GM12872 (cell line): ENCODE measurements at regions not wholly inside any gene's neighbourhood (a gene's known extent, or its start where the extent isn't known, plus 50 kb on each side); places are given as distances from the start of the nearest gene placed in this dataset.

Source experiments
- CTCF ChIP-seq: IDR thresholded peaks from 3 replicates; pipeline ENCODE4 v1.5.1; 2011; ENCODE audit warnings: low read depth, mild to moderate bottlenecking, low read length, moderate library complexity; ENCODE audit not compliant: insufficient read depth

- TF ChIP-seq CTCF, result no peak
Measured at GRCh38 chr13:85298387-85298924, 500.8 kb downstream of the SLITRK6 start.

GRCh38 chr13:85288698-85289097 is 510.5 kb downstream of the SLITRK6 start:
- TF ChIP-seq CTCF, result no peak

- no peak for TF ChIP-seq CTCF
Measured at GRCh38 chr13:85287528-85287927, 511.7 kb downstream of the SLITRK6 start.

DNA sequence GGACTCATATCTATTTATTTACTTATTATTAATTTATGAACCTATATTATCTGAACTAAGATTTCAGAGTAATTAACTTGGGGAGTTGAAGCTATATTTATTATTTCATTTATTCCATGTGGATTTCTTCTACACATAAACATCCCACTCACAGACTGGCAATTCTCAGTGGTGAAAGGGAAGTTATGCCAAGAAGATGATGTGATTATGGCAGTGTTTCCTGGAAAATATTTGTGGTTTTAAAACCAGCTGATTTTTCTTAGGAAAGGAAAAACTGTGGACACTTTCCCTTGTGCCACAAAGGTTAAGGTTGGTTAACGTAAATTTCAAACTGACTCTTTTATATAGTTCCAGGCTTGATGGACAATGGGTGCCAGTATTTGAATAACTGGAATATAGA is 513.1 kb downstream of the SLITRK6 start:
- no peak for TF ChIP-seq CTCF

- no peak for TF ChIP-seq CTCF
Measured at GRCh38 chr13:85284349-85284748, 514.9 kb downstream of the SLITRK6 start.

DNA sequence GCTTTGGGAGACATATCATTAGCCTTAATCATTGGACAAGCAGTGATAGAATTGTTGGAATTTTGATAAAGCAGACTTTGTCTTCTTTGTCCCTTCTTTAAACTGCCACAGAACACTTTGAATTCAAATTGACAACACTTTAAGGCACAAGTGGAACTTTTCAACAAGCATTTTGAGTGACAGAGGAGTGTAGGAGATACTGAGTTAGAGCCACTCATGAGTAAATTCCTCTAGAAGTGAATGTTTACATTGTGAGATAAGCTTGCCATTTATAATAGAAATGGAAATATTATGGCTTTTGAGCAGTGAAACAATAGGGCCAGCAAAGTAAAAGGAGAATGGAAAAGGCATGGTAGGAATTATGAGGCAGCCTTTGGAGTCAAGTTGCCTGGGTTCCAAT is 515.8 kb downstream of the SLITRK6 start:
- no peak for TF ChIP-seq CTCF

DNA sequence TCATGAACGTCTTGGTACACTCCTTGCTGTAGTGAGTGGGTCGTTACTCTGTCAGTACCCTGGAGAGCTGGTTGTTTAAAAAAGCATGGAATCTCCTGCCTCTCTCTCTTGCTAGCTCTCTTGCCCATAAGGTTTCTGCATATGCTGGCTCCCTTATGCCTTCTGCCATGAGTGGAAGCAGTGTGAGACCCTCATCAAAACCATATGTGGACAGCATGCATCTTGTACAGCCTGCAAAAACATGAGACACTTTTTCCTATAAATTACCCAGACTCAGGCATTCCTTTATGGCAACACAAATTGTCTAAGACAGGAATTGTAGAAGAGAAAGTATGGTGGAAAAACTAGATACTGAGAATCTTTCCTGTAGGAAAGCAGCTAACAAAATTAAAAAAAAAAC is 516.3 kb downstream of the SLITRK6 start:
- no peak for TF ChIP-seq CTCF

- no peak for TF ChIP-seq CTCF
Measured at GRCh38 chr13:85278851-85279250, 520.4 kb downstream of the SLITRK6 start.
